ENCODE measurements at regions not wholly inside any gene's neighbourhood (a gene's known extent, or its start where the extent isn't known, plus 50 kb on each side); places are given as distances from the start of the nearest gene placed in this dataset.

GRCh38 chr5:176152930-176153311, 85.3 kb upstream of the SIMC1 start:
- Histone ChIP-seq H4K5ac (ENCODE audit: insufficient read length, low read depth, low read length) (no peak overlapping the region), H3K27ac (ENCODE audit: insufficient read length, low read depth, low read length) (no peak overlapping the region), H3K23ac (ENCODE audit: insufficient read length, low read depth, low read length) (no peak overlapping the region), H4K8ac (replicated peaks; ENCODE audit: insufficient read length, low read depth, low read length) (no peak overlapping the region), H2BK20ac (ENCODE audit: low read depth, low read length, poor library complexity, severe bottlenecking) (no peak overlapping the region), H2AK5ac (ENCODE audit: insufficient read length, low read length) (no peak overlapping the region), H3K4me2 (ENCODE audit: insufficient read depth, insufficient read length, low read length) (no peak overlapping the region), H3K27me3 (ENCODE audit: insufficient read depth, low read length) (no peaks in the 10 kb centered on the region), H2BK5ac (ENCODE audit: insufficient read length, low read length) (no peak overlapping the region), H2BK15ac (ENCODE audit: low read depth, low read length) (no peak overlapping the region), H3K18ac (ENCODE audit: insufficient read length, low read depth, low read length) (no peak overlapping the region), H4K20me1 (ENCODE audit: control insufficient read depth, insufficient read depth, insufficient read length) (no peaks in the 10 kb centered on the region), H3K23me2 (ENCODE audit: insufficient read length, low read depth, low read length, poor library complexity, severe bottlenecking) (no peaks in the 10 kb centered on the region), H3K9ac (ENCODE audit: extremely low read depth, insufficient read length, low read length) (no peak overlapping the region), H3K4me1 (ENCODE audit: insufficient read depth, low read length) (peaks cover 6% of the 10 kb centered on the region; the same call in 1 of the 2 replicates), H2BK12ac (ENCODE audit: insufficient read length, low read depth, low read length) (no peak overlapping the region), H3K79me1 (ENCODE audit: insufficient read depth, low read depth, low read length, poor library complexity, severe bottlenecking) (no peaks in the 10 kb centered on the region), H2AFZ (ENCODE audit: low read length) (no peak overlapping the region), H3K14ac (ENCODE audit: insufficient read depth, low read length) (no peak overlapping the region), H2BK120ac (ENCODE audit: low read depth, low read length, poor library complexity, severe bottlenecking) (no peak overlapping the region), H3K79me2 (ENCODE audit: insufficient read depth, low read length) (no peaks in the 10 kb centered on the region), H3K9me3 (ENCODE audit: control insufficient read depth, low read depth, low read length) (no peaks in the 10 kb centered on the region), H3K56ac (ENCODE audit: insufficient read length, low read depth, low read length) (no peak overlapping the region), H3T11ph (ENCODE audit: low read length) (no peak overlapping the region), H4K91ac (ENCODE audit: insufficient read length, low read depth, low read length) (no peak overlapping the region), H3K4ac (ENCODE audit: low read depth, low read length) (no peak overlapping the region)
- H3K9me3 Mint-ChIP-seq = no peaks in the 10 kb centered on the region
- peaks cover 10% of the 10 kb centered on the region for H3K27me3 Mint-ChIP-seq (ENCODE audit: low read depth)
- no peak overlapping the region for H3K27ac Mint-ChIP-seq
- peaks cover 14 to 23% of the 10 kb centered on the region in 2 experiments for H3K4me1 Mint-ChIP-seq
- DNase-seq = no peak
- no peak overlapping the region for H3K4me3 Mint-ChIP-seq
- no peak for TF ChIP-seq CTCF (conservative IDR thresholded peaks at IDR 0.05)
- H3K36me3 Mint-ChIP-seq (ENCODE audit: insufficient read depth in 1 of 3, low read depth in 3 of 3) = no peaks in the 10 kb centered on the region
- no CpG with 5 or more reads among the region's 3 CpGs for WGBS (ENCODE audit: extremely low coverage, insufficient read length, low lambda C conversion rate)

All from H9 (cell line).